ENCODE measurements at regions not wholly inside any gene's neighbourhood (a gene's known extent, or its start where the extent isn't known, plus 50 kb on each side); places are given as distances from the start of the nearest gene placed in this dataset.

DNA sequence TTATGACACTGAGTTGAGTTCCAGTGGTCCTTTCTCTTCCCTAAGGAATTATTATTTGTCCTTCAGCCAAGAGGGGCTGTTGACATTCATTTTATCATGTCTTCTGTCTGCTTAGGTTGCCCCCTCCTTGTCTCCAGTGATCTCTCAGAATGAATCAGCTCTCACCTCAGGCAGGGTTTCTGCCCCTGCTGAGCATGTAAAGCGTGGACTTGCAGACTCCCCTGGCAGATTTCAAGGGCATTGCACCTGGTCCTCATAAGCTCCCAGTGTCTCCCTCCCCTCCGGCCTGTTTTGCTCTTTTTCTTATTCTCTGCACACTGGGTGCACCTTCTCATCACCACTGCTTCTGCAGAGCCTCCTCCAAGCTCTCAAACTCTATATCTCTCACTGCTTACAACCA lies 188.4 kb downstream of the KCNS3 start:
- TF ChIP-seq, protein P1, sequence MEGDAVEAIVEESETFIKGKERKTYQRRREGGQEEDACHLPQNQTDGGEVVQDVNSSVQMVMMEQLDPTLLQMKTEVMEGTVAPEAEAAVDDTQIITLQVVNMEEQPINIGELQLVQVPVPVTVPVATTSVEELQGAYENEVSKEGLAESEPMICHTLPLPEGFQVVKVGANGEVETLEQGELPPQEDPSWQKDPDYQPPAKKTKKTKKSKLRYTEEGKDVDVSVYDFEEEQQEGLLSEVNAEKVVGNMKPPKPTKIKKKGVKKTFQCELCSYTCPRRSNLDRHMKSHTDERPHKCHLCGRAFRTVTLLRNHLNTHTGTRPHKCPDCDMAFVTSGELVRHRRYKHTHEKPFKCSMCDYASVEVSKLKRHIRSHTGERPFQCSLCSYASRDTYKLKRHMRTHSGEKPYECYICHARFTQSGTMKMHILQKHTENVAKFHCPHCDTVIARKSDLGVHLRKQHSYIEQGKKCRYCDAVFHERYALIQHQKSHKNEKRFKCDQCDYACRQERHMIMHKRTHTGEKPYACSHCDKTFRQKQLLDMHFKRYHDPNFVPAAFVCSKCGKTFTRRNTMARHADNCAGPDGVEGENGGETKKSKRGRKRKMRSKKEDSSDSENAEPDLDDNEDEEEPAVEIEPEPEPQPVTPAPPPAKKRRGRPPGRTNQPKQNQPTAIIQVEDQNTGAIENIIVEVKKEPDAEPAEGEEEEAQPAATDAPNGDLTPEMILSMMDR (conservative IDR thresholded peaks at IDR 0.05): peak; percentile 26; the same call in 1 of the 3 replicates
- Histone ChIP-seq H3T11ph (ENCODE audit: low read length) (no peak overlapping the region), H2BK20ac (ENCODE audit: low read depth, low read length, poor library complexity, severe bottlenecking) (no peak overlapping the region), H3K14ac (ENCODE audit: insufficient read depth, low read length) (no peak overlapping the region), H3K27me3 (ENCODE audit: insufficient read depth, low read length) (no peaks in the 10 kb centered on the region), H2BK120ac (ENCODE audit: low read depth, low read length, poor library complexity, severe bottlenecking) (no peak overlapping the region), H3K79me1 (ENCODE audit: insufficient read depth, low read depth, low read length, poor library complexity, severe bottlenecking) (no peaks in the 10 kb centered on the region), H2AFZ (ENCODE audit: low read length) (no peak overlapping the region), H4K91ac (ENCODE audit: insufficient read length, low read depth, low read length) (no peak overlapping the region), H3K4me2 (ENCODE audit: insufficient read depth, insufficient read length, low read length) (no peak overlapping the region), H4K8ac (replicated peaks; ENCODE audit: insufficient read length, low read depth, low read length) (no peak overlapping the region), H3K23me2 (ENCODE audit: insufficient read length, low read depth, low read length, poor library complexity, severe bottlenecking) (no peaks in the 10 kb centered on the region), H3K23ac (ENCODE audit: insufficient read length, low read depth, low read length) (no peak overlapping the region), H3K79me2 (ENCODE audit: insufficient read depth, low read length) (no peaks in the 10 kb centered on the region), H3K18ac (ENCODE audit: insufficient read length, low read depth, low read length) (no peak overlapping the region), H3K27ac (ENCODE audit: insufficient read length, low read depth, low read length) (no peak overlapping the region), H2BK12ac (ENCODE audit: insufficient read length, low read depth, low read length) (no peak overlapping the region), H2BK5ac (ENCODE audit: insufficient read length, low read length) (no peak overlapping the region), H4K20me1 (ENCODE audit: control insufficient read depth, insufficient read depth, insufficient read length) (no peaks in the 10 kb centered on the region), H3K9ac (ENCODE audit: extremely low read depth, insufficient read length, low read length) (no peak overlapping the region), H2AK5ac (ENCODE audit: insufficient read length, low read length) (no peak overlapping the region), H2BK15ac (ENCODE audit: low read depth, low read length) (no peak overlapping the region), H3K4me1 (ENCODE audit: insufficient read depth, low read length) (no peaks in the 10 kb centered on the region), H3K56ac (ENCODE audit: insufficient read length, low read depth, low read length) (no peak overlapping the region), H3K4ac (ENCODE audit: low read depth, low read length) (no peak overlapping the region), H3K9me3 (ENCODE audit: control insufficient read depth, low read depth, low read length) (no peaks in the 10 kb centered on the region), H4K5ac (ENCODE audit: insufficient read length, low read depth, low read length) (no peak overlapping the region)
- WGBS (ENCODE audit: extremely low coverage, insufficient read length, low lambda C conversion rate): no CpG with 5 or more reads among the region's 2 CpGs
- DNase-seq: peak; percentile 30
- H3K9me3 Mint-ChIP-seq: no peaks in the 10 kb centered on the region
- no peak overlapping the region; a peak in 1 of 7 replicates for H3K27ac Mint-ChIP-seq
- H3K4me1 Mint-ChIP-seq: peaks cover 5 to 11% of the 10 kb centered on the region in 2 experiments
- no peaks in the 10 kb centered on the region for H3K36me3 Mint-ChIP-seq (ENCODE audit: insufficient read depth in 1 of 3, low read depth in 3 of 3)
- H3K27me3 Mint-ChIP-seq (ENCODE audit: low read depth): no peaks in the 10 kb centered on the region; the same call in 1 of the 2 replicates
- no peak overlapping the region for H3K4me3 Mint-ChIP-seq
